HUES6 (cell line): ENCODE measurements at regions not wholly inside any gene's neighbourhood (a gene's known extent, or its start where the extent isn't known, plus 50 kb on each side); places are given as distances from the start of the nearest gene placed in this dataset.

ENCODE experiments used
- H3K27ac ChIP-seq: 2 replicates; pipeline ENCODE4 v1.7.0; 2013; ENCODE audit warnings: low read depth, mild to moderate bottlenecking, low read length, inconsistent platforms
- H3K27me3 ChIP-seq: 2 replicates; pipeline ENCODE4 v1.6.1; 2013; ENCODE audit warnings: low read length; ENCODE audit not compliant: control insufficient read depth, insufficient read depth
- H3K36me3 ChIP-seq: 2 replicates; pipeline ENCODE4 v1.6.1; 2013; ENCODE audit warnings: low read length; ENCODE audit not compliant: control insufficient read depth, insufficient read depth
- H3K4me1 ChIP-seq: 2 replicates; pipeline ENCODE4 v1.6.1; 2013; ENCODE audit warnings: low read length; ENCODE audit not compliant: control insufficient read depth, insufficient read depth
- H3K4me3 ChIP-seq: 2 replicates; pipeline ENCODE4 v1.5.1; 2013; ENCODE audit warnings: low read depth, low read length
- H3K9ac ChIP-seq: one replicate; pipeline ENCODE4 v1.6.1; 2013; ENCODE audit warnings: mild to moderate bottlenecking, low read length
- H3K9me3 ChIP-seq: 2 replicates; pipeline ENCODE4 v1.6.1; 2013; ENCODE audit warnings: low read depth, low read length; ENCODE audit not compliant: control insufficient read depth, insufficient read depth

- no peaks in the 10 kb centered on the region for H3K36me3 ChIP-seq
- peaks cover 28% of the 10 kb centered on the region for H3K4me1 ChIP-seq
- H3K9me3 ChIP-seq: no peaks in the 10 kb centered on the region
- no peak overlapping the region for H3K4me3 ChIP-seq
- no peak overlapping the region for H3K9ac ChIP-seq
- H3K27ac ChIP-seq: no peak overlapping the region
- H3K27me3 ChIP-seq: no peaks in the 10 kb centered on the region
These were observed 111.8 kb upstream of the JUN start for GRCh38 chr1:58895559-58896145.

- Histone ChIP-seq H3K36me3 (no peaks in the 10 kb centered on the region), H3K4me1 (peaks cover 28% of the 10 kb centered on the region), H3K9me3 (no peaks in the 10 kb centered on the region), H3K9ac (no peak overlapping the region), H3K4me3 (no peak overlapping the region), H3K27ac (no peak overlapping the region), H3K27me3 (no peaks in the 10 kb centered on the region)
These were observed 112.7 kb upstream of the JUN start for GRCh38 chr1:58896246-58897183.

- no peaks in the 10 kb centered on the region for H3K9me3 ChIP-seq
- peaks cover 32% of the 10 kb centered on the region for H3K4me1 ChIP-seq
- no peaks in the 10 kb centered on the region for H3K36me3 ChIP-seq
- H3K27me3 ChIP-seq: no peaks in the 10 kb centered on the region; the same call in 1 of the 2 replicates
- H3K27ac ChIP-seq: no peak overlapping the region
- H3K9ac ChIP-seq: no peak overlapping the region
- no peak overlapping the region for H3K4me3 ChIP-seq
These were observed 115.1 kb upstream of the JUN start for GRCh38 chr1:58898739-58899586.

GRCh38 chr1:58899587-58900271 is 115.9 kb upstream of the JUN start:
- Histone ChIP-seq H3K4me1 (peaks cover 32% of the 10 kb centered on the region), H3K27me3 (no peaks in the 10 kb centered on the region; the same call in 1 of the 2 replicates), H3K27ac (no peak overlapping the region), H3K4me3 (no peak overlapping the region), H3K36me3 (no peaks in the 10 kb centered on the region), H3K9me3 (no peaks in the 10 kb centered on the region), H3K9ac (no peak overlapping the region)

GRCh38 chr1:58900396-58900795 is 116.5 kb upstream of the JUN start:
- no peak overlapping the region for H3K27ac ChIP-seq
- no peaks in the 10 kb centered on the region; the same call in 1 of the 2 replicates for H3K27me3 ChIP-seq
- H3K9ac ChIP-seq: no peak overlapping the region
- no peaks in the 10 kb centered on the region for H3K9me3 ChIP-seq
- H3K36me3 ChIP-seq: no peaks in the 10 kb centered on the region
- H3K4me1 ChIP-seq: peaks cover 32% of the 10 kb centered on the region
- no peak overlapping the region for H3K4me3 ChIP-seq

- no peaks in the 10 kb centered on the region; the same call in 1 of the 2 replicates for H3K27me3 ChIP-seq
- no peak overlapping the region for H3K9ac ChIP-seq
- H3K4me3 ChIP-seq: no peak overlapping the region
- H3K9me3 ChIP-seq: no peaks in the 10 kb centered on the region
- H3K4me1 ChIP-seq: peaks cover 31% of the 10 kb centered on the region
- H3K36me3 ChIP-seq: no peaks in the 10 kb centered on the region
- no peak overlapping the region for H3K27ac ChIP-seq
These were observed 117.2 kb upstream of the JUN start for GRCh38 chr1:58901008-58901407.

GRCh38 chr1:58902830-58903513 is 119.1 kb upstream of the JUN start:
- Histone ChIP-seq H3K4me3 (peak overlapping the region; percentile 56), H3K36me3 (no peaks in the 10 kb centered on the region), H3K9me3 (no peaks in the 10 kb centered on the region), H3K4me1 (peaks cover 24% of the 10 kb centered on the region; the same call in 1 of the 2 replicates), H3K9ac (peak overlapping the region; percentile 51), H3K27ac (no peak overlapping the region), H3K27me3 (no peaks in the 10 kb centered on the region; the same call in 1 of the 2 replicates)

GRCh38 chr1:58903514-58904298 is 119.9 kb upstream of the JUN start:
- no peaks in the 10 kb centered on the region; the same call in 1 of the 2 replicates for H3K27me3 ChIP-seq
- peaks cover 23% of the 10 kb centered on the region; the same call in 1 of the 2 replicates for H3K4me1 ChIP-seq
- peak overlapping the region; percentile 73 for H3K9ac ChIP-seq
- peak overlapping the region; percentile 56 for H3K4me3 ChIP-seq
- H3K9me3 ChIP-seq: no peaks in the 10 kb centered on the region
- no peak overlapping the region; the same call in 1 of the 2 replicates for H3K27ac ChIP-seq
- no peaks in the 10 kb centered on the region for H3K36me3 ChIP-seq

GRCh38 chr1:58904299-58905125 is 120.7 kb upstream of the JUN start:
- Histone ChIP-seq H3K9ac (peak overlapping the region; percentile 73), H3K4me1 (peaks cover 15% of the 10 kb centered on the region; the same call in 1 of the 2 replicates), H3K36me3 (no peaks in the 10 kb centered on the region), H3K4me3 (peak overlapping the region; percentile 56), H3K9me3 (no peaks in the 10 kb centered on the region), H3K27me3 (no peaks in the 10 kb centered on the region; the same call in 1 of the 2 replicates), H3K27ac (no peak overlapping the region)
